Astrocyte (in vitro differentiated cells and primary cell): ENCODE measurements at regions not wholly inside any gene's neighbourhood (a gene's known extent, or its start where the extent isn't known, plus 50 kb on each side); places are given as distances from the start of the nearest gene placed in this dataset.

Experiments used
- CTCF ChIP-seq: IDR thresholded peaks from 2 replicates; pipeline ENCODE4 v1.5.1; 2011; ENCODE audit warnings: low read depth, mild to moderate bottlenecking, inconsistent platforms, low read length, moderate library complexity; ENCODE audit not compliant: insufficient read depth
- EZH2 ChIP-seq: IDR thresholded peaks from 2 replicates; pipeline ENCODE4 v1.6.1; 2012; ENCODE audit warnings: mild to moderate bottlenecking, low read length, inconsistent platforms; ENCODE audit not compliant: insufficient read depth

GRCh38 chr1:25109531-25109951, 122.8 kb downstream of the SYF2 start:
- TF ChIP-seq CTCF (no peak), EZH2 (no peak)
